ENCODE measurements at regions not wholly inside any gene's neighbourhood (a gene's known extent, or its start where the extent isn't known, plus 50 kb on each side); places are given as distances from the start of the nearest gene placed in this dataset.

DNA sequence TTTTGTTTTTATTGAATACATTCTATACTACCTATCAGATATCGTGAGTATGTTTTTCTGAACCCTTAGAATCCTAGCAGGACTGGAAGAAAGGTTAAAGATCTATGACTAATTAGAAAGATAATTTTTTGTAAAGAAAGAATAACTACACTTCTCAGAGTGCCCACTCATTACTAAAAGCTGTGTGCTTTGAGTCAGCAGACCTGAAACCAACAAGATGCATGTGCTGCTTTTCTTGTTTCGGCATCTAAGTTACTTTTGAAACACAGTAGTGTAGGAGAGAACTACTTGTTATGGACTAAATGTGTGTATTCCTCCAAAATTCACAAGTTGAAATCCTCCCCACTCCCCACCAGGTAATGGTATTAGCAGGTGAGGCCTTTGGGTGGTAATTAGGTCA is 127.8 kb upstream of the ESRRG start:
- no peaks in the 10 kb centered on the region for H4K20me1 ChIP-seq (ENCODE audit: control insufficient read depth, insufficient read depth)
- FAIRE-seq (no peak), ATAC-seq (no peak), DNase-seq (ENCODE audit: low read depth, low spot score) (no peak)
- TF ChIP-seq SUZ12 (IDR thresholded peaks at IDR 0.05; ENCODE audit: unreplicated experiment): no peak
- no peak for TF ChIP-seq RBBP5 (conservative IDR thresholded peaks at IDR 0.05)
- TF ChIP-seq CHD4 (IDR thresholded peaks at IDR 0.05): no peak
- RAD21 ChIA-PET (ENCODE audit: unreplicated experiment): no interaction called here
- CTCF ChIA-PET: no interaction called here
- in situ Hi-C loops (cut with MboI) (no loop called here), intact Hi-C loops (cut with micrococcal nuclease; ENCODE audit: unreplicated experiment) (no loop called here)
- H3K36me3 ChIP-seq (ENCODE audit: control insufficient read depth in 2 of 2, insufficient read depth in 2 of 2, low read length in 1 of 2): no peaks in the 10 kb centered on the region
- H3K27me3 ChIP-seq (replicated peaks in 1 of 2; ENCODE audit: control insufficient read depth in 2 of 2, insufficient read depth in 2 of 2, low read length in 1 of 2): no peaks in the 10 kb centered on the region
- 3% methylated on average over 2 of the region's 2 CpGs for WGBS (ENCODE audit: insufficient coverage, insufficient replicate concordance, low lambda C conversion rate, missing lambda C conversion rate)
- SMC1A ChIA-PET (ENCODE audit: uncharacterized antibody, unreplicated experiment): no interaction called here
- H3K9ac ChIP-seq (ENCODE audit: control insufficient read depth, insufficient read depth, low read length): no peak overlapping the region
- no peaks in the 10 kb centered on the region for H3K79me2 ChIP-seq (ENCODE audit: control insufficient read depth, insufficient read depth, low read length)
- H3K9me3 ChIP-seq (replicated peaks; ENCODE audit: control insufficient read depth, insufficient read depth, low read length): no peaks in the 10 kb centered on the region
- no peak overlapping the region for H3K27ac ChIP-seq (ENCODE audit: control insufficient read depth, insufficient read depth)
- no peaks in the 10 kb centered on the region for H3K4me1 ChIP-seq (ENCODE audit: control insufficient read depth, insufficient read depth, low read length)
- POLR2A ChIA-PET: no interaction called here
- no peak overlapping the region for H3K4me3 ChIP-seq
- BruUV-seq (replicated peaks): no TSS peak
- H3K4me2 ChIP-seq (ENCODE audit: control insufficient read depth, insufficient read depth): no peak overlapping the region
- no peak overlapping the region for H2AFZ ChIP-seq (ENCODE audit: control insufficient read depth, low read depth, low read length)

DNA sequence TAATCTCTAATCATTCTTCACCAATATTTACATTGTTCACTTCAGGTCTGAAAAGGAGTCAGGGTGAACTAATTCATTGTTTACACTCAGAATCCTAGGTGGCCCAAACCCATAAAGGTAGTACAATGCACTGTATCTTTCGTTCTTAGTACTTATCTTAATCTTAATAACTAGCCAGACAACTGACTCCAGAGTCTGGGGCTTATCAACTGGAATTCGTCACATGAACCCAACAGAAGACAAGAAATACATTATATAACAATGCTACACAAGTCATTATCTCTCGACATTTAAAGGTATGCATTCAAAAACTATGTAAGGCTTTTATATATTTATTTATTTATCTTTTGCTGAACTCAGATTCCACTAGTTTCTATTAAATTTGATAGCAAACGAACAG is 125.9 kb upstream of the ESRRG start:
- intact Hi-C loops (cut with micrococcal nuclease; ENCODE audit: unreplicated experiment) (no loop called here), in situ Hi-C loops (cut with MboI) (no loop called here)
- Histone ChIP-seq H2AFZ (ENCODE audit: control insufficient read depth, low read depth, low read length) (no peak overlapping the region), H3K79me2 (ENCODE audit: control insufficient read depth, insufficient read depth, low read length) (no peaks in the 10 kb centered on the region), H3K36me3 (ENCODE audit: control insufficient read depth in 2 of 2, insufficient read depth in 2 of 2, low read length in 1 of 2) (no peaks in the 10 kb centered on the region), H3K27me3 (replicated peaks in 1 of 2; ENCODE audit: control insufficient read depth in 2 of 2, insufficient read depth in 2 of 2, low read length in 1 of 2) (no peaks in the 10 kb centered on the region), H4K20me1 (ENCODE audit: control insufficient read depth, insufficient read depth) (no peaks in the 10 kb centered on the region), H3K4me3 (no peak overlapping the region), H3K4me2 (ENCODE audit: control insufficient read depth, insufficient read depth) (no peak overlapping the region), H3K9ac (ENCODE audit: control insufficient read depth, insufficient read depth, low read length) (no peak overlapping the region), H3K27ac (ENCODE audit: control insufficient read depth, insufficient read depth) (no peak overlapping the region), H3K4me1 (ENCODE audit: control insufficient read depth, insufficient read depth, low read length) (no peaks in the 10 kb centered on the region), H3K9me3 (replicated peaks; ENCODE audit: control insufficient read depth, insufficient read depth, low read length) (no peaks in the 10 kb centered on the region)
- ATAC-seq (no peak), DNase-seq (ENCODE audit: low read depth, low spot score) (no peak), FAIRE-seq (no peak)
- BruUV-seq (replicated peaks): no TSS peak
- 1% methylated on average over 4 of the region's 4 CpGs for WGBS (ENCODE audit: insufficient coverage, insufficient replicate concordance, low lambda C conversion rate, missing lambda C conversion rate)
- ChIA-PET SMC1A (ENCODE audit: uncharacterized antibody, unreplicated experiment) (no interaction called here), POLR2A (no interaction called here), CTCF (no interaction called here), RAD21 (ENCODE audit: unreplicated experiment) (no interaction called here)
- TF ChIP-seq LARP7 (IDR thresholded peaks at IDR 0.05) (no peak), MXI1 (IDR thresholded peaks at IDR 0.05; ENCODE audit: low read depth, low read length) (no peak), HDGF (IDR thresholded peaks at IDR 0.05) (no peak), BCL11A (IDR thresholded peaks at IDR 0.05; ENCODE audit: low read depth, low read length) (no peak), NRF1 (conservative IDR thresholded peaks at IDR 0.05; ENCODE audit: low read depth, low read length) (no peak), ZNF207 (IDR thresholded peaks at IDR 0.05; ENCODE audit: borderline replicate concordance) (no peak), FOXK2 (IDR thresholded peaks at IDR 0.05) (no peak), CEBPB (IDR thresholded peaks at IDR 0.05; ENCODE audit: borderline replicate concordance in 1 of 2, low read depth in 2 of 2, low read length in 2 of 2) (no peak)
- TF ChIP-seq, protein P1, sequence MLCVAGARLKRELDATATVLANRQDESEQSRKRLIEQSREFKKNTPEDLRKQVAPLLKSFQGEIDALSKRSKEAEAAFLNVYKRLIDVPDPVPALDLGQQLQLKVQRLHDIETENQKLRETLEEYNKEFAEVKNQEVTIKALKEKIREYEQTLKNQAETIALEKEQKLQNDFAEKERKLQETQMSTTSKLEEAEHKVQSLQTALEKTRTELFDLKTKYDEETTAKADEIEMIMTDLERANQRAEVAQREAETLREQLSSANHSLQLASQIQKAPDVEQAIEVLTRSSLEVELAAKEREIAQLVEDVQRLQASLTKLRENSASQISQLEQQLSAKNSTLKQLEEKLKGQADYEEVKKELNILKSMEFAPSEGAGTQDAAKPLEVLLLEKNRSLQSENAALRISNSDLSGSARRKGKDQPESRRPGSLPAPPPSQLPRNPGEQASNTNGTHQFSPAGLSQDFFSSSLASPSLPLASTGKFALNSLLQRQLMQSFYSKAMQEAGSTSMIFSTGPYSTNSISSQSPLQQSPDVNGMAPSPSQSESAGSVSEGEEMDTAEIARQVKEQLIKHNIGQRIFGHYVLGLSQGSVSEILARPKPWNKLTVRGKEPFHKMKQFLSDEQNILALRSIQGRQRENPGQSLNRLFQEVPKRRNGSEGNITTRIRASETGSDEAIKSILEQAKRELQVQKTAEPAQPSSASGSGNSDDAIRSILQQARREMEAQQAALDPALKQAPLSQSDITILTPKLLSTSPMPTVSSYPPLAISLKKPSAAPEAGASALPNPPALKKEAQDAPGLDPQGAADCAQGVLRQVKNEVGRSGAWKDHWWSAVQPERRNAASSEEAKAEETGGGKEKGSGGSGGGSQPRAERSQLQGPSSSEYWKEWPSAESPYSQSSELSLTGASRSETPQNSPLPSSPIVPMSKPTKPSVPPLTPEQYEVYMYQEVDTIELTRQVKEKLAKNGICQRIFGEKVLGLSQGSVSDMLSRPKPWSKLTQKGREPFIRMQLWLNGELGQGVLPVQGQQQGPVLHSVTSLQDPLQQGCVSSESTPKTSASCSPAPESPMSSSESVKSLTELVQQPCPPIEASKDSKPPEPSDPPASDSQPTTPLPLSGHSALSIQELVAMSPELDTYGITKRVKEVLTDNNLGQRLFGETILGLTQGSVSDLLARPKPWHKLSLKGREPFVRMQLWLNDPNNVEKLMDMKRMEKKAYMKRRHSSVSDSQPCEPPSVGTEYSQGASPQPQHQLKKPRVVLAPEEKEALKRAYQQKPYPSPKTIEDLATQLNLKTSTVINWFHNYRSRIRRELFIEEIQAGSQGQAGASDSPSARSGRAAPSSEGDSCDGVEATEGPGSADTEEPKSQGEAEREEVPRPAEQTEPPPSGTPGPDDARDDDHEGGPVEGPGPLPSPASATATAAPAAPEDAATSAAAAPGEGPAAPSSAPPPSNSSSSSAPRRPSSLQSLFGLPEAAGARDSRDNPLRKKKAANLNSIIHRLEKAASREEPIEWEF (IDR thresholded peaks at IDR 0.05; ENCODE audit: insufficient replicate concordance, low read depth, low read length): no peak
- TF ChIP-seq, protein P2, sequence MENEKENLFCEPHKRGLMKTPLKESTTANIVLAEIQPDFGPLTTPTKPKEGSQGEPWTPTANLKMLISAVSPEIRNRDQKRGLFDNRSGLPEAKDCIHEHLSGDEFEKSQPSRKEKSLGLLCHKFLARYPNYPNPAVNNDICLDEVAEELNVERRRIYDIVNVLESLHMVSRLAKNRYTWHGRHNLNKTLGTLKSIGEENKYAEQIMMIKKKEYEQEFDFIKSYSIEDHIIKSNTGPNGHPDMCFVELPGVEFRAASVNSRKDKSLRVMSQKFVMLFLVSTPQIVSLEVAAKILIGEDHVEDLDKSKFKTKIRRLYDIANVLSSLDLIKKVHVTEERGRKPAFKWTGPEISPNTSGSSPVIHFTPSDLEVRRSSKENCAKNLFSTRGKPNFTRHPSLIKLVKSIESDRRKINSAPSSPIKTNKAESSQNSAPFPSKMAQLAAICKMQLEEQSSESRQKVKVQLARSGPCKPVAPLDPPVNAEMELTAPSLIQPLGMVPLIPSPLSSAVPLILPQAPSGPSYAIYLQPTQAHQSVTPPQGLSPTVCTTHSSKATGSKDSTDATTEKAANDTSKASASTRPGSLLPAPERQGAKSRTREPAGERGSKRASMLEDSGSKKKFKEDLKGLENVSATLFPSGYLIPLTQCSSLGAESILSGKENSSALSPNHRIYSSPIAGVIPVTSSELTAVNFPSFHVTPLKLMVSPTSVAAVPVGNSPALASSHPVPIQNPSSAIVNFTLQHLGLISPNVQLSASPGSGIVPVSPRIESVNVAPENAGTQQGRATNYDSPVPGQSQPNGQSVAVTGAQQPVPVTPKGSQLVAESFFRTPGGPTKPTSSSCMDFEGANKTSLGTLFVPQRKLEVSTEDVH (IDR thresholded peaks at IDR 0.05; ENCODE audit: low read depth, partially characterized antibody): no peak

Data from GM12878 (cell line).